Bronchial epithelial cell (primary cell): ENCODE measurements at regions not wholly inside any gene's neighbourhood (a gene's known extent, or its start where the extent isn't known, plus 50 kb on each side); places are given as distances from the start of the nearest gene placed in this dataset.
"Not testable (repeated sequence)": the region's sequence is repeated elsewhere in the genome, so short reads cannot be mapped to it uniquely, and the experiment has no call there.

ENCODE experiments used
- DNase-seq: peaks from one replicate; pipeline ENCODE4 v3.0.0-alpha.2; 2010; ENCODE audit warnings: low read depth
- FAIRE-seq: peaks from 2 replicates; lab custom pipeline; 2011; peaks lifted over from hg19 to GRCh38; lab: Jason Lieb, UNC
- H3K27me3 ChIP-seq: 2 replicates; pipeline ENCODE4 v1.5.1; 2011; ENCODE audit warnings: low read length; ENCODE audit not compliant: control insufficient read depth, insufficient read depth
- H3K36me3 ChIP-seq: 2 replicates; pipeline ENCODE4 v1.5.1; 2011; ENCODE audit warnings: low read length; ENCODE audit not compliant: control insufficient read depth, insufficient read depth
- H3K4me3 ChIP-seq: 2 replicates; pipeline ENCODE4 v1.5.1; 2011; ENCODE audit warnings: mild to moderate bottlenecking, low read depth, low read length, control low read depth
- TF ChIP-seq, protein P1 (sequence below): IDR thresholded peaks from 2 replicates; pipeline ENCODE4 v1.5.1; 2011; ENCODE audit warnings: mild to moderate bottlenecking, moderate library complexity, low read length, control low read depth, inconsistent platforms; ENCODE audit not compliant: insufficient read depth, severe bottlenecking

DNA sequence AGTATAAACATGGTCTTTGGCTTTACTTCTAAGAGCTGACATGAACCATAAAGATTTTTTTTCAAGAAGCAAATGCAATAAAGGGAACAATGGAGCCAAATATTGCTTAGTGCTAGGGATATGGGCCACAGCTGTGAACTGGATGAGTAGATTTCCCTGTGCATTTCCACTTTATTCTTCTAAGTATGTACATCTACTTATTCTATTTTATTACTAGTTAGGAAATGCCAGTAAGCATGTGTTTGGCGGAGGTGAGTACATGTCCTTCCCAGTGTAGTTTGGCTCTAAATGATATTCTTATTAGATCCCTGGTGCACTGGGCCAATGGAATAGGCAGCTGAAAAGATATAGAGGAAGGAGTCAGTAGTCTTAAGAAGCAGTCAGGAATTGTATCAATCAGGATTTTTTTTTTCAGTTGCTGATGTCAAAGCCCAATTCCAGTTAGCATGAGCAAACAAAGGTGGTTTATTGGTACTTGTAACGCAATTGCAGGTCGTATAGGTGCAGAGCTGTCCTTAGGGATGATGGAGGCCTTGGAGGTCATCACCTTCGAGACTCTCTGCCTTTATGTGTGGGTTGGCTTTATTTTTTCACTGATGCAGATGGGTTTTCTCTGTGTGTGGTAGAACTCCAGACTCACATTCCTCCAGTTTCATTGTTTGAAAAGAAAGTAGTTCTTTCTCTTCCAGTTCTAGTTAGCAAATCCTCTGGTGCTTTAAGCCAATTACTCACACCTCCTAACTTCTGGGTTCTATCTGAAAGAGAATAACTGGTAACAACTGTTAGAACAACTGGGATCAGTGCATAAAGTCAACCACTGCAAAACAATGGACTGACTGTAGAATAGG is 139.0 kb upstream of the LRIG3 start:
- Histone ChIP-seq H3K36me3 (no peaks in the 10 kb centered on the region), H3K27me3 (no peaks in the 10 kb centered on the region), H3K4me3 (no peak overlapping the region)
- no peak for DNase-seq
- FAIRE-seq: no peak
- TF ChIP-seq, protein P1, sequence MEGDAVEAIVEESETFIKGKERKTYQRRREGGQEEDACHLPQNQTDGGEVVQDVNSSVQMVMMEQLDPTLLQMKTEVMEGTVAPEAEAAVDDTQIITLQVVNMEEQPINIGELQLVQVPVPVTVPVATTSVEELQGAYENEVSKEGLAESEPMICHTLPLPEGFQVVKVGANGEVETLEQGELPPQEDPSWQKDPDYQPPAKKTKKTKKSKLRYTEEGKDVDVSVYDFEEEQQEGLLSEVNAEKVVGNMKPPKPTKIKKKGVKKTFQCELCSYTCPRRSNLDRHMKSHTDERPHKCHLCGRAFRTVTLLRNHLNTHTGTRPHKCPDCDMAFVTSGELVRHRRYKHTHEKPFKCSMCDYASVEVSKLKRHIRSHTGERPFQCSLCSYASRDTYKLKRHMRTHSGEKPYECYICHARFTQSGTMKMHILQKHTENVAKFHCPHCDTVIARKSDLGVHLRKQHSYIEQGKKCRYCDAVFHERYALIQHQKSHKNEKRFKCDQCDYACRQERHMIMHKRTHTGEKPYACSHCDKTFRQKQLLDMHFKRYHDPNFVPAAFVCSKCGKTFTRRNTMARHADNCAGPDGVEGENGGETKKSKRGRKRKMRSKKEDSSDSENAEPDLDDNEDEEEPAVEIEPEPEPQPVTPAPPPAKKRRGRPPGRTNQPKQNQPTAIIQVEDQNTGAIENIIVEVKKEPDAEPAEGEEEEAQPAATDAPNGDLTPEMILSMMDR: no peak

DNA sequence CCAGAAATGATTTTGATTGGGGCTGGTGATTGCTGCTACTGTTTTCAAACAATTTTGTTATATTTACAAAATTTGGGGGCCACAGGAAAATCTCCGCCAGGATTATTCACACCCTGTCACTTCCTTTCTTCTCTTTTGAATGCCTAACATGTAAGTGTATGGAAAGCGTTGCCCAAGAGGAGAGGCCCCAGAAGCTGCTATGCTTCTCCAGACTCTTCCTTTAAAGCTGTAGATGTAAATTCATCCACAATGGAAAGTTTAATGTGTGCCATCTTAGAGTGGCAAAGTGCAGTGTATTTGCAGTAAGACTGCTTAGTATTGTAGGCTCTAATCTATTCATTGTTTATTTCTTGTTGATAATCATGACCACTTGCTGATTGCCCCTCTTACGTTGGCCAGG is 136.7 kb upstream of the LRIG3 start:
- Histone ChIP-seq H3K4me3 (no peak overlapping the region), H3K36me3 (no peaks in the 10 kb centered on the region), H3K27me3 (no peaks in the 10 kb centered on the region)
- no peak for FAIRE-seq
- DNase-seq: peak; percentile 54
- TF ChIP-seq, protein P1: no peak

DNA sequence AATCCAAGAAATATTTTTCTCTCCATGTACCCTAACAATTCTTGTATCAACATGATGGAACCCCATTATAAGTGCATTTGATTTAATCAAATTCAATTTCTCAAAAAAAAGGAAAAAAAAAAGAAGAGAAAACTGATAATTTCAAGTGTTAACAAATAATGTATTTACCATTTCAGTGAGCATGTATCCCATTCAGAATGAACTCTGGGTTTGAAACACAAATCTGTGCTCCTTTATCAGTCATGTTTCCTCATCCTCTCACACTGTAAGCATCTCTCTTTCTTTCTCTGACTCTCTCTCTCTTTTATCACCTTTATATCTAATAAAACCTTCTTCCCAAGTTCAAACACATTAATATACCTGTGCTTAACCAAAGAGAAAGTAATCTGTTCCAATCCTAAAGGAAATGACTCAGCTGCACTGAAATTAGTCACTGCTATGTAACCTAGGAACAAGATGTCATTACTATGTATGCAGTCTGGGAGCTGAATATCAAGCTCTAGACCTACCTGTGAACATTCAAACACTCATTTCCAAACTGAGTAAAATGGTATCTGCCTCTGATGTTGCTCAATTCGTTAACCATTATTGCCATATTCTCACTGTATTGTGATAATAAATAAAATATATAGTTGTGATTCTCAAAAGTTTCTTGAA is 135.0 kb upstream of the LRIG3 start:
- DNase-seq: peak; percentile 99
- no peaks in the 10 kb centered on the region for H3K27me3 ChIP-seq
- no peak for FAIRE-seq

DNA sequence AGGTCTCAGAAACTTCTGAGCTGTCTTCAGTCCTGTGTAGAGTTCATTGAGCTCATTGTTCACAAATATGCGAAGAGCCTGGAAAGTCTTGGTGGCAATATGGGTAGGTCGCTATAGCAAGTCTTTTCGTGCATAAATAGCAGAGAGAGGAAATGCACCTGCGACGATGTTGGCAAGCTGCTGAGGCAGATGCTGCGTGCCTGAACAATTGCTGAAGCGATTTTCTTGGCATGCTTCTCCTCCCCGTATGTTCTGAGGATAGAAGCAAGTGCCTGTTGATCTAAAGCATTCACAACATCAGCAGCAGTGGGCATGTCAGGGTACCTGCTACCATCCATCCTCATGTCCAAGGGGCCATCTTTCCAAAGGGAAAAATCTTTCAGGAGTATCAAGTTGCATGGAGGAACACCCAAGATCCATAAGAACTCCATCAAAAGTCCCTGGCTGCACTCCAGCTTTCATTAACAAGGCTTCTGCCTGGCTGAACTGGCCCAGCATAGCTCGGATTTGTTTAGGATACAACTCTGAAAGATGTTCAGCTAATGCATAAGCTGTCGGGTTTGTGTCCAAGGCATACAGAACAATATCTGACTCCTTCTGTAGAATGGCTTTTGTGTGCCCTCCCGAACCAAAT is 133.1 kb upstream of the LRIG3 start:
- not testable (repeated sequence) for FAIRE-seq, H3K36me3 ChIP-seq, H3K4me3 ChIP-seq, H3K27me3 ChIP-seq
- peak; percentile 65 for DNase-seq

More for the DNA sequence above, 135.0 kb upstream of the LRIG3 start:
- H3K4me3 ChIP-seq: no peak overlapping the region
- TF ChIP-seq, protein P1: no peak
- H3K36me3 ChIP-seq: no peaks in the 10 kb centered on the region

DNA sequence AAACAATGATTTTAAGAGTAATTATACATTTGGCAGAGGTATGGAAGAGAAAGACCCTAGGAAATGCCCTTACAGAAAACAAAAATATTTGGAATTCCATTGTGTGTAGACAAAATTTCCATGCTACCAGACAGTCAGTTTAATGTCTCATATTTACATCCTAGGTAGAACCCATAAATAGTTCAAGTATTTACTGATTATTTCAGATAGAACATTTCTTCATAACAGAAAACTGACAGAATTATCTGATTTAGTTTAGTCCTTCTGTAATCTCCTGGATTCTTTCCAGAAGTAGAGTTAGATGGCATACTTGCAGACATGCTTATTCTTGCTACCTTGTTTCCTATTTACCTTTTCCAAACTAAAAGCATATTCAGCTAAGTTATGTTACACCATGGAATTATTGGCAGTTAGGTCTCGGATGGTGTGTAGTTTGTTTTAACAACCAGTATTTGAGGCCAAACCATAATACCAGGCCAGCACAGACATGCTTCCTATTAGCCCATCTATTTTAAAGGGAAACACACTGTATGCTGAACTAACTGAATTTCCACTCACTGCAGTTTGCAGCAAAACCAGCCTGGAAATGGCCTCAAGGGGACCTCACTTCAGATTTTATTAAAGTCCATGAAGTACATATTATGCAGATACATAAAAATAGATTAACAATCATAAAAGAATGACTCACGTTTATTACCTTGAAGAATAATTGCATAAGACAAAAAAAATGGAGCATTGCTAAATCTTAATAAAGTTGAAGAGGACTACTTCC is 126.6 kb upstream of the LRIG3 start:
- DNase-seq (peak; percentile 92), FAIRE-seq (no peak)
- no peaks in the 10 kb centered on the region for H3K27me3 ChIP-seq
- H3K4me3 ChIP-seq: no peak overlapping the region
- H3K36me3 ChIP-seq: no peaks in the 10 kb centered on the region
- TF ChIP-seq, protein P1: no peak
